COR-L47 (cell line): ENCODE measurements at regions not wholly inside any gene's neighbourhood (a gene's known extent, or its start where the extent isn't known, plus 50 kb on each side); places are given as distances from the start of the nearest gene placed in this dataset.
"Not testable (repeated sequence)": the region's sequence is repeated elsewhere in the genome, so short reads cannot be mapped to it uniquely, and the experiment has no call there.

ENCODE experiments used
- DNase-seq: peaks from one replicate; lab custom pipeline; 2025; lab: John Stamatoyannopoulos, UW

GRCh38 chr5:143533978-143534760 lies 130.7 kb upstream of the NR3C1 start:
- DNase-seq, result no peak

GRCh38 chr5:143533475-143533874 lies 130.0 kb upstream of the NR3C1 start:
- no peak for DNase-seq

GRCh38 chr5:143527808-143528207 lies 124.3 kb upstream of the NR3C1 start:
- no peak for DNase-seq

- no peak for DNase-seq
These were observed 121.7 kb upstream of the NR3C1 start for GRCh38 chr5:143525176-143525575.

- DNase-seq, result no peak
These were observed 121.0 kb upstream of the NR3C1 start for GRCh38 chr5:143524338-143524945.

- DNase-seq, result no peak
These were observed 118.4 kb upstream of the NR3C1 start for GRCh38 chr5:143521846-143522400.

- no peak for DNase-seq
These were observed 117.7 kb upstream of the NR3C1 start for GRCh38 chr5:143521141-143521540.

GRCh38 chr5:143519215-143519614 lies 115.7 kb upstream of the NR3C1 start:
- DNase-seq, result not testable (repeated sequence)

GRCh38 chr5:143517824-143518223 lies 114.3 kb upstream of the NR3C1 start:
- not testable (repeated sequence) for DNase-seq

GRCh38 chr5:143516249-143516648 lies 112.8 kb upstream of the NR3C1 start:
- DNase-seq, result no peak

- DNase-seq, result no peak
These were observed 112.3 kb upstream of the NR3C1 start for GRCh38 chr5:143515829-143516228.

GRCh38 chr5:143514616-143515335 lies 111.3 kb upstream of the NR3C1 start:
- no peak for DNase-seq

- no peak for DNase-seq
These were observed 110.2 kb upstream of the NR3C1 start for GRCh38 chr5:143513720-143514119.

GRCh38 chr5:143511736-143512135 lies 108.2 kb upstream of the NR3C1 start:
- DNase-seq, result no peak

GRCh38 chr5:143509758-143510221 lies 106.3 kb upstream of the NR3C1 start:
- no peak for DNase-seq

GRCh38 chr5:143506836-143507552 lies 103.5 kb upstream of the NR3C1 start:
- DNase-seq, result no peak

GRCh38 chr5:143505934-143506333 lies 102.4 kb upstream of the NR3C1 start:
- no peak for DNase-seq

GRCh38 chr5:143505354-143505753 lies 101.9 kb upstream of the NR3C1 start:
- DNase-seq, result no peak

- DNase-seq, result no peak
These were observed 98.0 kb upstream of the NR3C1 start for GRCh38 chr5:143501310-143502044.

- DNase-seq, result no peak
These were observed 96.1 kb upstream of the NR3C1 start for GRCh38 chr5:143499480-143500114.

- no peak for DNase-seq
These were observed 95.3 kb upstream of the NR3C1 start for GRCh38 chr5:143498821-143499220.
